ENCODE measurements at regions not wholly inside any gene's neighbourhood (a gene's known extent, or its start where the extent isn't known, plus 50 kb on each side); places are given as distances from the start of the nearest gene placed in this dataset.

GRCh38 chr7:25863729-25864110 is 288.3 kb upstream of the NFE2L3 start:
- TF ChIP-seq CTCF (IDR thresholded peaks at IDR 0.05; ENCODE audit: borderline replicate concordance), result no peak
- Histone ChIP-seq H3K27me3 (ENCODE audit: low read depth) (peaks cover 100% of the 10 kb centered on the region), H3K36me3 (no peaks in the 10 kb centered on the region), H3K4me3 (no peak overlapping the region), H3K9me3 (replicated peaks) (no peaks in the 10 kb centered on the region), H3K4me1 (peaks cover 13% of the 10 kb centered on the region), H3K27ac (replicated peaks) (no peak overlapping the region)
- no peak for DNase-seq
- intact Hi-C loops (cut with micrococcal nuclease), result no loop called here

GRCh38 chr7:25864511-25864910 is 287.5 kb upstream of the NFE2L3 start:
- no peak for TF ChIP-seq CTCF (IDR thresholded peaks at IDR 0.05; ENCODE audit: borderline replicate concordance)
- Histone ChIP-seq H3K27me3 (ENCODE audit: low read depth) (peaks cover 100% of the 10 kb centered on the region), H3K27ac (replicated peaks) (no peak overlapping the region), H3K36me3 (no peaks in the 10 kb centered on the region), H3K4me1 (peaks cover 13% of the 10 kb centered on the region), H3K9me3 (replicated peaks) (no peaks in the 10 kb centered on the region), H3K4me3 (no peak overlapping the region)
- DNase-seq, result no peak
- intact Hi-C loops (cut with micrococcal nuclease), result no loop called here

- no peak overlapping the region for H3K27ac ChIP-seq (replicated peaks)
- DNase-seq, result no peak
- H3K27me3 ChIP-seq (ENCODE audit: low read depth), result peaks cover 100% of the 10 kb centered on the region
- H3K36me3 ChIP-seq, result no peaks in the 10 kb centered on the region
- peaks cover 13% of the 10 kb centered on the region for H3K4me1 ChIP-seq
- H3K4me3 ChIP-seq, result no peak overlapping the region
- intact Hi-C loops (cut with micrococcal nuclease), result no loop called here
- H3K9me3 ChIP-seq (replicated peaks), result no peaks in the 10 kb centered on the region
- TF ChIP-seq CTCF (IDR thresholded peaks at IDR 0.05; ENCODE audit: borderline replicate concordance), result no peak
These were observed 286.9 kb upstream of the NFE2L3 start for GRCh38 chr7:25864943-25865751.

DNA sequence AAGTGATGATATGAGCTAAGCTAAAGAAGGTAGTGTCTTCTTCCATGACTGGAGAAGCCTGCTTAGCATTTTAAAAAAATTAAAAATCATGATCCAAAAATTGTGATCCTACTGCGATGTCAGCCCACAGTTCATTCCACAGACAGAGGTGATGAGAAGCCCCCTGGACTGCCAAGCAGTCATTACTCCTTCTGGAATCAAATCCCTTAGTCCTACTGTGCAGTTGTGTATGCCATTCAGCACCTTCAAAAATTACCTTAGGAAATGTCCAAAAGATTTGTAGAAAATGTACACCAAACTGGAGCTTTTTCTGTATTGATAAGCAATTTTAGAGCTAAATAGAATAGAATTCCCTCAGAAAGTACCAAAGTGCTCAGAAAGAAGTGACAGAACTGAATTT is 283.5 kb upstream of the NFE2L3 start:
- Histone ChIP-seq H3K36me3 (no peaks in the 10 kb centered on the region), H3K9me3 (replicated peaks) (no peaks in the 10 kb centered on the region), H3K4me3 (no peak overlapping the region), H3K27ac (replicated peaks) (no peak overlapping the region), H3K27me3 (ENCODE audit: low read depth) (peaks cover 100% of the 10 kb centered on the region), H3K4me1 (no peaks in the 10 kb centered on the region)
- TF ChIP-seq CTCF (IDR thresholded peaks at IDR 0.05; ENCODE audit: borderline replicate concordance), result no peak
- intact Hi-C loops (cut with micrococcal nuclease), result no loop called here
- no peak for DNase-seq

DNA sequence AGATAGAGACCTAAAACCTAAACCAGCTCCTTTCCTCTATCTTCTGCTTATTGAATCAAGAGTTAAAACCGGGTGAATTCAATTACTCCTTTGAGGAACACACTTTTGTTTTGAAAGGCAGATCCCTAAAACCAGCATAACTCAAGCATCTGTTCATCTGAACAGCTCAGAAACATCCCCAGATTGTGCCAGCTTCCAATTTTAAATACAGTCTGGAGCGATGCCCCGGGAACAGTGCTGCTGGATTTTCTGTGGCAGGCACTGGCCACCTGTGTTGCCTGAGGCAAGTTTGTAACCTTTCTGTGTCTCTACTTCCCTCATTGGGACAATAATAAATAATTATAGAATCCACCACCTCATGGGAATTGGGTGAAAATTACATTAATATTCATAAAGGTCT is 281.4 kb upstream of the NFE2L3 start:
- no peak for TF ChIP-seq CTCF (IDR thresholded peaks at IDR 0.05; ENCODE audit: borderline replicate concordance)
- Histone ChIP-seq H3K4me1 (no peaks in the 10 kb centered on the region), H3K36me3 (no peaks in the 10 kb centered on the region), H3K27me3 (ENCODE audit: low read depth) (peaks cover 100% of the 10 kb centered on the region), H3K9me3 (replicated peaks) (no peaks in the 10 kb centered on the region), H3K4me3 (no peak overlapping the region), H3K27ac (replicated peaks) (no peak overlapping the region)
- intact Hi-C loops (cut with micrococcal nuclease), result no loop called here
- DNase-seq, result no peak

Data from left ventricle myocardium inferior (tissue), 1 donor.